HFFc6 (cell line): ENCODE measurements at regions not wholly inside any gene's neighbourhood (a gene's known extent, or its start where the extent isn't known, plus 50 kb on each side); places are given as distances from the start of the nearest gene placed in this dataset.
A peak's percentile ranks its signal among the peaks of the same experiment; 100 is the strongest.

Experiments used
- DNase-seq: peaks from one replicate; pipeline ENCODE4 v3.0.0-alpha.2; 2018
- H3K27ac Mint-ChIP-seq: 2 replicates; pipeline ENCODE4 v1.8.0; 2020; ENCODE audit warnings: mild to moderate bottlenecking, mixed read lengths
- H3K27me3 Mint-ChIP-seq: 2 replicates; pipeline ENCODE4 v1.8.0; 2021; ENCODE audit warnings: mild to moderate bottlenecking, moderate library complexity, mixed read lengths; ENCODE audit not compliant: insufficient read depth
- H3K36me3 Mint-ChIP-seq: 2 replicates; pipeline ENCODE4 v1.8.0; 2021; ENCODE audit warnings: low read depth, mixed read lengths
- H3K4me1 Mint-ChIP-seq: 2 replicates; pipeline ENCODE4 v1.8.0; 2020; ENCODE audit warnings: low read depth, mixed read lengths
- H3K4me3 Mint-ChIP-seq: 2 replicates; pipeline ENCODE4 v1.8.0; 2020; ENCODE audit warnings: mild to moderate bottlenecking, moderate library complexity, mixed read lengths
- H3K9me3 Mint-ChIP-seq: 2 replicates; pipeline ENCODE4 v1.8.0; 2020; ENCODE audit warnings: mild to moderate bottlenecking, mixed read lengths
- TF ChIP-seq, protein P1 (sequence below): fragments of 200-600 bp; sonication (generic); IDR thresholded peaks from 2 replicates; pipeline ENCODE4 v1.5.0; 2021; ENCODE audit warnings: antibody characterized with exemption, mild to moderate bottlenecking

DNA sequence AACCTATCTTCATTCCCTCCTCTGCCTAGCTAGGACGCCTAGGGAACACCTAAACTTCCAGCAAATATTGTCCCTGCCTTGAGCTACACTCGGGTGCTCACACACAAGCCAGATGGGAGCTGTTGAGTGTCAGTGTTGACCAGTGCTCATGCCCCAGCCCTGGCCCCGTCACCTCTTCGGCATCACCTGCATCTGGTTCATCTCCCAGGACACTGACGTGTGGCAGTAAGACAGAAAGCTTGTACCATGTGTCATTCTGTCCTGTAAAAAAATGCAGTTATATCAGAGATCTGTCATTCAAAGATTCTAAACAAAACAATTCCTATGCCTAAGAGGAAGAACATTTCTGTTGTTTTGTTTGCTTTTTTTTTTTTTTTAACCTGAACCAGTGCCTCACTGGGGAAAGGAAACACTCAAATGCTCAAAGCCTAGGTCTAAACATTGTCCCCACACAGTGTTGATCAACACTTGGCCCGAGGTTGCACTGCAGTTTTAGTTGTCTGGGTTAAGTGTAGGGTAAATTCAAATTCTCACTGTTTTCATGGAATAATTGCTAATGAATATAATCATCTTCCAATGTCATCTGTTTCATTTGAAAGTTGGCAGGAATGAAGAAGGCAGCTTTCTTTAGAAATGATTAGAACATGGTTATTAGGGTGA lies 102.7 kb upstream of the SASH1 start:
- H3K4me1 Mint-ChIP-seq: peaks cover 39% of the 10 kb centered on the region
- no peaks in the 10 kb centered on the region for H3K36me3 Mint-ChIP-seq
- peak overlapping the region; percentile 63; the same call in 1 of the 2 replicates for H3K4me3 Mint-ChIP-seq
- H3K27me3 Mint-ChIP-seq: no peaks in the 10 kb centered on the region; the same call in 1 of the 2 replicates
- TF ChIP-seq, protein P1, sequence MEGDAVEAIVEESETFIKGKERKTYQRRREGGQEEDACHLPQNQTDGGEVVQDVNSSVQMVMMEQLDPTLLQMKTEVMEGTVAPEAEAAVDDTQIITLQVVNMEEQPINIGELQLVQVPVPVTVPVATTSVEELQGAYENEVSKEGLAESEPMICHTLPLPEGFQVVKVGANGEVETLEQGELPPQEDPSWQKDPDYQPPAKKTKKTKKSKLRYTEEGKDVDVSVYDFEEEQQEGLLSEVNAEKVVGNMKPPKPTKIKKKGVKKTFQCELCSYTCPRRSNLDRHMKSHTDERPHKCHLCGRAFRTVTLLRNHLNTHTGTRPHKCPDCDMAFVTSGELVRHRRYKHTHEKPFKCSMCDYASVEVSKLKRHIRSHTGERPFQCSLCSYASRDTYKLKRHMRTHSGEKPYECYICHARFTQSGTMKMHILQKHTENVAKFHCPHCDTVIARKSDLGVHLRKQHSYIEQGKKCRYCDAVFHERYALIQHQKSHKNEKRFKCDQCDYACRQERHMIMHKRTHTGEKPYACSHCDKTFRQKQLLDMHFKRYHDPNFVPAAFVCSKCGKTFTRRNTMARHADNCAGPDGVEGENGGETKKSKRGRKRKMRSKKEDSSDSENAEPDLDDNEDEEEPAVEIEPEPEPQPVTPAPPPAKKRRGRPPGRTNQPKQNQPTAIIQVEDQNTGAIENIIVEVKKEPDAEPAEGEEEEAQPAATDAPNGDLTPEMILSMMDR: no peak
- DNase-seq: no peak
- peak overlapping the region; percentile 89 for H3K27ac Mint-ChIP-seq
- no peaks in the 10 kb centered on the region for H3K9me3 Mint-ChIP-seq

DNA sequence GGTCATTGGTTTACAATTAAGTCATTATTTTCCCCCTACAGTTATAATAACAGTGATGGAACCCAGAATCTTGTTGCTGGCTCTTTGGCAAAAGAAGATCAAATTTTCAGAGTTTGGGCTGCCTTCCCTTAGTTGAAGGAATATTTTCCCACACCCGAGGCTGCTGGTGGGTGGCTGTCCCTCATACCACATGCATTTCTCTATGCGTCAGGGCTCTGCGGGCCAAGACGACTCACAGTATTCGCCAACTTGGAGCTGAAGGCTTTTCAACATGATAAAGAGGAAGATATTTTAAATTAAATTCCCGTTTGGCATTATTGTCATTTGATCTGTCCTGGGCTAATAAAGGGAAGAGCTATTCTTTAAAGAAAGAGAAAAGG lies 102.2 kb upstream of the SASH1 start:
- Mint-ChIP-seq H3K4me3 (peak overlapping the region; percentile 63), H3K27me3 (no peaks in the 10 kb centered on the region; the same call in 1 of the 2 replicates), H3K4me1 (peaks cover 43% of the 10 kb centered on the region), H3K36me3 (no peaks in the 10 kb centered on the region), H3K27ac (peak overlapping the region; percentile 89), H3K9me3 (no peaks in the 10 kb centered on the region)
- TF ChIP-seq, protein P1: no peak
- peak; percentile 64 for DNase-seq

DNA sequence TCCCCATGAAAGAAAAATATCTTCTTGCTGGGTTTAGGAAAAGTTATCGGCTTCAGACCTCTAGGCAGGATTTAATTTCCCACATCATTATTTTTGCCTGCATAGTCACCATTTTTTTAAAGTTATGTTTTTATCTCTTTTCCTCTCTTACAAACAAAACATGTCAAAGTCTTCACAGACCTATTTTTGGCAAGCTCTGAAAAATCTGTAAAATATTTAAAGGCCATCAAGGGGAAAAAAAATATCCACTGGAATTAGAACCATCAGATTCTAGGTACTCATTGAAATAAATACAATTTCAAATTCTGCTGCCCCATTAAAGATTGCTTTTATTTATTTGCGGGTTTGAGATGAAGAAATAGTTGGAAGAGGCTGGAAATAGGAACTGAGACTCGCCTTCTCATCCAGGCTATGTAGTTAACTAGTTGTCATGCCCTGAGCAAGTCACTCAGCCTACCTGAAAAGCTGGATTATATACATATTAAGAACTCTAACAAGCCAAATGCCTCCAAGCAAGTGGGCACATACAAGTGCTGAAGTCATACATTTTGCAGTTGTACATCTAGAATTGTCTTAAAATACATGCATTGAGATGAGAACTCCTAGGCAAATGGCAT lies 101.7 kb upstream of the SASH1 start:
- Mint-ChIP-seq H3K27me3 (no peaks in the 10 kb centered on the region; the same call in 1 of the 2 replicates), H3K36me3 (no peaks in the 10 kb centered on the region), H3K4me3 (peak overlapping the region; percentile 63), H3K27ac (peak overlapping the region; percentile 89), H3K9me3 (no peaks in the 10 kb centered on the region), H3K4me1 (peaks cover 38% of the 10 kb centered on the region)
- no peak for DNase-seq
- TF ChIP-seq, protein P1: no peak

- H3K27ac Mint-ChIP-seq: no peak overlapping the region
- no peak overlapping the region for H3K4me3 Mint-ChIP-seq
- no peaks in the 10 kb centered on the region; the same call in 1 of the 2 replicates for H3K27me3 Mint-ChIP-seq
- DNase-seq: no peak
- no peaks in the 10 kb centered on the region for H3K36me3 Mint-ChIP-seq
- no peaks in the 10 kb centered on the region for H3K9me3 Mint-ChIP-seq
- TF ChIP-seq, protein P1: no peak
- peaks cover 38% of the 10 kb centered on the region for H3K4me1 Mint-ChIP-seq
Observed at GRCh38 chr6:148242180-148242579, 100.5 kb upstream of the SASH1 start.

- Mint-ChIP-seq H3K4me1 (peaks cover 34% of the 10 kb centered on the region), H3K36me3 (no peaks in the 10 kb centered on the region), H3K27ac (no peak overlapping the region), H3K4me3 (no peak overlapping the region), H3K9me3 (no peaks in the 10 kb centered on the region), H3K27me3 (no peaks in the 10 kb centered on the region; the same call in 1 of the 2 replicates)
- DNase-seq: no peak
- TF ChIP-seq, protein P1: no peak
Observed at GRCh38 chr6:148244217-148244935, 98.3 kb upstream of the SASH1 start.
